ENCODE measurements at regions not wholly inside any gene's neighbourhood (a gene's known extent, or its start where the extent isn't known, plus 50 kb on each side); places are given as distances from the start of the nearest gene placed in this dataset.

DNA sequence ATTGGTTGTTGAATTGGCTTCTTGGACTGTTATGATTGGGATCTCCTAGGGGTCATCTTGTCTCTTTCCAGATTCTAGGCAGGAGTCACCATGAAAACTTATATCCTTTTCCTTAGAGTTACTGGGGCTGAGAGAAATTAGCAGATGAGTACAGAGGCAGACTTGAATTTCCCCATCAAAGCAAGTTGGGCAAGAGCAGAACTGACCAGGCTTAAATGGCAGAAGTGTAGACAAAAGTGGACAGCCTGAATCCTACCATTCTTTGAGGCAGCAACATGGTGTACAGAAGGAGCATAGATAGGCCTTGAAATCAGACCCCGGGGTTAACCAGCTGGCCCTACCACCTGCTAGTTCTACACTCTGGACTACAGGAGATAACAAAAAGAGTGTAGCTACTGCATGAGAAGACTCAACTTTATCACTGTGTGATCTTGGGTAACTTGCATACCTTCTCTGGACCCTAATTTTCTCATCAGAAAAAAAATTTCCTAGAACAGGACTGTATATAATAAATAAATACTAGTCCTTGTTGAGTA is 427.4 kb upstream of the CADM1 start:
- no peak for DNase-seq

DNA sequence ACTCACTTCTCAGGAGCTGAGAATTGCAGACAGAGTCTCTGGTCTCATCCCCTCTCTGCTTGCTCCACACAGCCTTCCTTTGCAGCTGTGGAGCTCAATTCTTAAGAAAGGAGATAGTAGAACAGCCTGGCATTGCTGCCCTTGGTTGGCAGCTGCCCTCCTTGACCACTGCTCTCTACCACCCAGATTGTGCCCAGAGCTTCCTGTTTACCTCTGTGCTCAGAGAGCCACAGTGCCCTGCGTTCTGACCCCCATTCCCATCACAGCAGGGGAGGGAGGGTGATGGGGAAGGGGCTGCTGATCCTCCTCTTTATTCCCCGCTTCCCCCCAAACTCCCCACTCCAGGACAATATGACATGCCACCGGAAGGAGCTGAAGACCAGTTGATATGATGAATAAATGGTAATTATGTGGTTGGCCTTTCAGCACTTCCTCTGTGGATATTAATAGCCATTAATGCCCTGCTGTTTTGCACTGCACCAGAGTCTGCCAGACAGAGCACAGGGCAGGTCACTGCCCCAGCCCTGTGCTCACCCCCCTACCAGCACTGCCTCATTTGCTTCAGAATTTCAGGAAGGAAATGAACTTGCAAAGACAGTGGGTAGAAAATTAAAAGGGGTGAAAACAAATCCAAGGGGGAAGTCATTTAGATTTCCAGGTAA is 426.8 kb upstream of the CADM1 start:
- DNase-seq, result no peak

DNA sequence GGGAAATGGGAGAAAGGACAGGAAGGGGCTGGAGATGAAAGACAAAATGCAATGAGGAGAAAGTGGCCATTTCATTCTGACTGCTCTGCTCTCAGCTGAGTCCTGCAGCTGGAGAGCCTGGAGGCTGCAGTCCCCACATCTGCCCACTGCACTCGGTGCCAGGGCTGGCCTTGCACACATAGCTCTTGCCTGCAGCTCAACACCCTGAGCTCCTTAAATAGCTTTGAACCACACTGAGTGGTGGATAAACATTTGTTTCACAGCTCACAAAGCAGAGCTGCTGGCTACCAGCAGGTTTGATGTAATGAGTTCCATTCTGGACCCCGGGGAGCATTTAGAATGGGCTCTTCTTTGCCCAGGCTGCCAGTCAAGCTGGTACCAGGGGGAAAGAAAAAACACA is 426.1 kb upstream of the CADM1 start:
- DNase-seq, result no peak

DNA sequence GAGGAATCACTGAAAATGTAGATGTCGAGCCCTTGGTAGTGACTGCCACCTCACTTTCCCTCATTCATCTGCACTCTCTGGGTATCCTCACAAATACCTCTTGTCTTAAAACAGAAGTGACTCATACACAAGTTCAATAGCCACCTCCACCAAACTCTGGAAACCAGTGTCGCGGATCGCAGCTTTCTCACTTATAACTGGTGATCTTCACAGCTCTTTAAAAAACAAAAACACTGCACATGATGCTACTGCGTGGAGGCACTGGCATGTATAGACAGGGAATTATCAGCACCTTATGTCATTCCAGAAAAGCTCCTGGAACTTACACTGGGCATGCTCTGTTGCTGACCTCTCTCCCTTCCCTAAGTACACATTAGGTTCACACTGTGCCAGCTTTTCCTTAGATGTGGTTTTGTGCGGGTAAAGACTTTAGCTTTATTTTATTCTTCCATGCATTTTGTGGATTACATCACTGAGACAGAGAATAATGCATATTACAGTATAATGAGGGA is 425.5 kb upstream of the CADM1 start:
- DNase-seq, result no peak

DNA sequence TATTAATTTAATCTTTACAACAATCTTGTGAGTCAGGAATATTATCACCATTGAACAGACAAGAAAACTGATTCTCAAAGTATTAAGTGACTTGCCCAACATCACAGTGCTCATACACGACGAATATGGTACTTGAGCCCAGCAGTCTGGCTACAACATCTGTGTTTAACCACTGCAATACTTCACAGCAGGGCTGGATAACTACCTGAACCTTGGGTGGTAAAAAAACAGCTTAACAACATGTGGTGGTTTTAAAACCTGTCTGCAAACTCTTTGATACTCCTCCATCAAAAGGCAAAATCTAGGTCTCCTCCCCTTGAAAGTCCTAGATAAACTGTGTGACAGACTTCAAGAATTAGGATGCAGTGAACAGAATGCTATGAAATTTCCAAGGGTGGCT is 424.6 kb upstream of the CADM1 start:
- DNase-seq, result no peak

DNA sequence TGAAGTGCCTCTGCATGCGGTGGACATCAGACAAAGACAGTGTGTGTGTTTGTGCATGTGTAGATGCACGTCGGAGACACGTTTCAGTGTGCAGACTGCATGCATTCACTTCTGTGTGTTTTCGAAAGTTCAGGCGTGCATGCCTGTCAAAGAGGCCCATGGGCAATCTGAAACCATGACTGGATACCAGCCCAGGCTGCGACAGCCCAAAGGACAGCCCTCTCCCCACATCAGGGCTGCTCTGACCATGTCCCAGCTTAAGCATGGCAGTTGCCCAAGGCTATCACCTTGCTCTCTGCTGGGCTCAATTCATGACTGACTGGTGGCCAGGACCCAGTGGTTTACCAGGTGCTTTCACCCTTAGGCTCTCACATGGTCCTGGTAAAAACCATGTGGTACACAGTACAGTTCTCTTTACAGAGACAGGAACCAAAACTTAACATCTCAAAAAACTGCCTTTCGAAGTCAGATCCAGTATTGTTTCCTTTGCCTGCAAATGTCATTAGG is 423.7 kb upstream of the CADM1 start:
- no peak for DNase-seq

DNA sequence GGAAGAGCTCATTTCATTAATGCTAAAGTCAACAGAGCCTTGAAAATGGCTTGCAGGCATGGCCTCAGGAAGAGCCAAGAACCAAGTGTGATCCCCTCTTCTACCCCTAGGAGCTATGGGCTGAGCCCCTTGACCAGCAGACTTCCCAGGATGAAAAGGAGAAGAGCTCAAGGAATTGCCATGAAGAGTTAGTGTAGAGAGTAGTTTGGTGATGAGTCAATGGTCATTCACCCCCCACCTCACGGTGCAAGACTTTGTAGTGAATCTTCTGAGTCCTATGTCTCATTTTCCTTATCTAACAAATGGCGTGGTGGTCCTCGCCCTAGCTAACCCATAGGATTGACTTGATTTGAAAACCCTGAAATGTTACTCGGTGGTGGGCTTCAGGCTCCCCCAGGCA is 422.4 kb upstream of the CADM1 start:
- DNase-seq, result no peak

DNA sequence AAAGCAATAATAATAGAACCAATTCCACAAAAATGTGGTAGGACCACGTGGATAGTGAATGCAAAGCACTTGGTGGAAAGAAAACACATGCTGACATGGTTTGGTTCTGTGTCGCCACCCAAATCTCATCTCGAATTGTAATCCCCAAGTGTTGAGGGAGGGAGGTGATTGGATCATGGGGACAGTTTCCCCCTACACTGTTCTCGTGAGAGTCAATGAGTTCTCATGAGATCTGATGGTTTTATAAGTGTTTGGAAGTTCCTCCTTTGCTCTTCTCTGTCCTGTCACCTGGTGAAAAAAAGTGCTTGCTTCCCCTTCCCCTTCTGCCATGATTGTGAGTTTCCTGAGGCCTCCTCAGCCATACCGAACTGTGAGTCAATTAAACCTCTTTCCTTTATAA is 421.9 kb upstream of the CADM1 start:
- DNase-seq, result no peak

DNA sequence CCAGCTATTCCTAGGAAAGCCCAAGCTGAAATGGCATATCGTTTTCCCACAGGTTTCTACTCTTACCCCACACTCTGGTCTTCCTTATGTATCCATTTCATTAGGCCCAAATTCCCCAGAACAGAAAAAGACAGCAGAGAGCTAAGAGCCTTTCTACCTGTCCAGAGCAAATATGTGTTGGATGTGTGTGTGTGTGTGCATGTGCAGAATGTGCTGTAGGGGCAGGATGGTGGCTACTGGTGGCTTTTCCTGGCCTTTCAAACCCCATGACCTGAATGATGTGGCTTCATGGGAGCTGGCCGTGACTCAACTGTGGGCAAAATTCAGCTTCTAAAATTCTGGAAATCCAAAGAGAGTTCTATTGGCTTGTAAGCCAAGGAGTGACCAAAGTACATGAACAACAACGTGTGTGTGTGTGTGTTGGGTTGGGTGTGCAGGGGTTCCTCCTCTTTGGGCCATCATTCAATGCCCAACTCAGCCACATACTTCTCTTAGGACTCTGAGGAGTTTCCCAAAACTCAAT is 421.4 kb upstream of the CADM1 start:
- DNase-seq, result no peak

DNA sequence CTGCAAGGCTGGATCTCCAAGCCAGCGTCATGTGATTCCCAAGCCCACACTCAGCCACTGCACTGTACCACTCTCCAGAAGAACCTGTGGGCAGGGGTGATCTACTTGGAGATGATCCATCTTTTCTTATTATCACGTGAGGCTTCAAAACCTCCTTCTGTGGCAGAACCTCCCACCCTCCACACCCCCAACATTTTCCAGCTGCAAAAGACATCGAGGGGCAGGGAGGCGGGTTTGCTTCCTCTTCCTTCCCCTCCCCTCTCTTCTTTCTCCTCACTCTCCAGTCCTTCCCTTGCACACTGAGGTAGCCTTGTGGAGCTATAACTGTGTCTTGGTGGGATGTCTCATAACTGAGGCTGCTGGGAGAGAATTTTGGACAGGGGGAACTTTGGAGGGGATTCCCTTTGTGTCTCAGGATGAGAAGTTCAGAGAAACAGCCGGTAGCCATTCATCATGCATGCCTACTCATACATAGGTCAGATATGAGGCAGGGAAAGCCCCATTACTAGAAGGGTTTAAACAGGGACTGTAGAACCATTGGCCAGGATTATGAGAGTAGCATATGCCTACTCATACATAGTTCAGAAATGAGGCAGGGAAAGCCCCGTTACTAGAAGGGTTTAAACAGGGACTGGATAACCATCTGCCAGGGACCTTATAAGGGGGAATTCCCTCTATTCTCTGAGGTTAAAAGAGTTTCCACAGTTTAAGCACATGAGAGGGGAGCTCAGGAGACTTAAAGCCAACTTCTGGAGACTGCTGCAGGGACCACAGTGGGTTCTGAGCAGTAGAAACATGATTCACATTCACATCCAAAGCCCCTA is 420.7 kb upstream of the CADM1 start:
- DNase-seq, result no peak

DNA sequence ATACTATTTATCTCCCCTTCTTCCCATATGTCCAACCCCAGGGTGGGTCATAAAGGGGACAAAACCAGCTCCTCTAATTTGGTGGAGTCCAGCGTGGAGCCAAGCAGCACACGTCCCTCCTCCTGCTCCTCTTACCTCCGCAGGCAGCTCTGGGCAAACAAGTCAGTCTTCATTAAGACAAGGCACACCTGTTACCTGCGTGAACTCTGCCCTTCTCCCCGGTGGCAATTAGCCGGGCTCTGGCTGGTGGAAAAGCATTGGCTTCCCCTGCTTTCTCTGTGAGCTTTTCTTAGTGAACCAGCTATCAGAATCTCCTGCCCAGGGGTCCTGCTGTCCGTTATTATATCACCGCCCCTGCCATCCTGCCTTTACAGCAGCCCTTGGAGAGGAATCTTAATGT is 418.7 kb upstream of the CADM1 start:
- no peak for DNase-seq

DNA sequence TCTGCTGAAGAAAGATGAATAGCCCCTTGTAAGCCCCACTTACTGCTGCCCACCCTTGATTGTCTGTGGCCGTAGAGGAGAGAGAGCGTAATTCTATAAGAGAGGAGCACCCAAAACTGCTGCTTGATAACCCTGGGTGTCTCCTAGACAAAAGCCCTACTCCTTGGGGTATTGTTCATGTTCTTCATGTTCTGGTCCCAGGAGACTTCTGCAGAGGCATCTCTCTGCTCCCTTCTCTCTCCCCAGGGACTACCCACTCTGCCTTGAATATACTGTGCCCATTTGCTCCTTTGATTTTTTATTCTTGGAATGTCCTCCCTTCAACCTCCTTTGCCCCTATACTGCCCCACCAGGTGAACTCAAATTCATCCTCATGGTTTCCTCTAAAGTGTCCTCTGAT is 417.8 kb upstream of the CADM1 start:
- DNase-seq, result no peak

DNA sequence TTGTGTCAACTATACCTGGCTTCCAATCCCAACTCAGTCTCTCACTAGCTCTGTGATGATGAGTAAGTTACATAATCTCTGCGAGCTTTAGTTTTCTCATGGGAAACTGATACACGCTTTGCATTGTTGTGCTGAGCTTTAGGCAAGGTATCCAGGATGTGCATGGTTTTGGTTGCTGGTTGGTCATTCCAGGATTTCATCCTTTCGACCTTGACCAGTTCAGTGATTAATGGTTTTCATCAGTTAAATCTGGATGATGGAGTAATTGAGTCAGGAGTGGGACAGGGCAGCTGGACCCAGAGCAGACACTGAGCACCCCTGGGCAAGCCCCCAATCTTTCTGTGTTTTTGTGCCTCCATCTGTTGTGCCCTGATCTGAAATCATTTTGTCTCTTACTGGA is 417.3 kb upstream of the CADM1 start:
- no peak for DNase-seq

DNA sequence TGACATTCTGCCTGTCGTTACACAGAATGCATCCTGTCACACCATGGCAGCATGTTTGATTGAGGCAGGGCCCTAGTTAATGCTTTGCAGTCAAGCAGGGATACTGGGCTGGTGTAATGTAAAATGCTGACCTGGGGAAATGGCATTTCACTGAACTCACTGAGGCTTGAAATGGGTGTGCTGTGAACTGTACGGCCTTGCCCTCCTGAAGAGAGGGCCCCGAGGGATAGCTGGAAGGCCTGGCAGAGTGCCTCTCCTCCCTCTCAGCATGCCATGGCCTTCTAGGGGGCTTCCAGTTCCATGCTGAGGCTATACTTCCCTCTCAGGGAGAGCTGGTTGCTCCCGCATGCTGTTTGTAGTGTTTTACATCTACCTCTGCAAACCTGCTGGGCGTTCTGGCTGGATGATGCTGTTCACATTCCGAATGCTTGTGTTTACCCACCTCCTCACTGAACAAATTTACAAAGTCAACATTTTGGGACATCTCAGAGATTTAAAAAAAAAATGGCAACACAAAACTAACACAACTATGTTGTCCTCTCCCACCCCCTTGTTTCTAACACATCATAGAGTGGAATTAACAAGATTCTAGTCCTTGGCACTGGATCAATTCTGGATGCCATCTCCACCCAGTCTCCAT is 416.7 kb upstream of the CADM1 start:
- DNase-seq, result no peak

DNA sequence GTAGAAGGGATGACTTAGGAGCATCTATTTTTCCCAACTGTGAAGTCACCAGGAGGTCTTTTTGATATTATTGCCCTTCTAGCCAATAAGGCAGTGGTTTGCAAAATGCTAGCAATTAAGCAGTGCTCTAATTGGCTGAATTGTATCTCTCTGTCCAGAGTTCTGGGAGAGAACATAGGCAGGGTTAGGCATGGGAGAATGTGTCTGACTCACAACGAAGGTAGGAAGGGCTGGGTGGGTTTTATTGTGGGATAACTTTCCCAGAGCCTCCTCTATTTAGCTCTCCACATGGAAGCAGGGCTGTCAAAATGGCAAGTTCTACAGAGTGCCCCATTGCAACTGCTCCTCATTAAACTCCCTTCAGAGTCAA is 415.9 kb upstream of the CADM1 start:
- DNase-seq, result no peak

DNA sequence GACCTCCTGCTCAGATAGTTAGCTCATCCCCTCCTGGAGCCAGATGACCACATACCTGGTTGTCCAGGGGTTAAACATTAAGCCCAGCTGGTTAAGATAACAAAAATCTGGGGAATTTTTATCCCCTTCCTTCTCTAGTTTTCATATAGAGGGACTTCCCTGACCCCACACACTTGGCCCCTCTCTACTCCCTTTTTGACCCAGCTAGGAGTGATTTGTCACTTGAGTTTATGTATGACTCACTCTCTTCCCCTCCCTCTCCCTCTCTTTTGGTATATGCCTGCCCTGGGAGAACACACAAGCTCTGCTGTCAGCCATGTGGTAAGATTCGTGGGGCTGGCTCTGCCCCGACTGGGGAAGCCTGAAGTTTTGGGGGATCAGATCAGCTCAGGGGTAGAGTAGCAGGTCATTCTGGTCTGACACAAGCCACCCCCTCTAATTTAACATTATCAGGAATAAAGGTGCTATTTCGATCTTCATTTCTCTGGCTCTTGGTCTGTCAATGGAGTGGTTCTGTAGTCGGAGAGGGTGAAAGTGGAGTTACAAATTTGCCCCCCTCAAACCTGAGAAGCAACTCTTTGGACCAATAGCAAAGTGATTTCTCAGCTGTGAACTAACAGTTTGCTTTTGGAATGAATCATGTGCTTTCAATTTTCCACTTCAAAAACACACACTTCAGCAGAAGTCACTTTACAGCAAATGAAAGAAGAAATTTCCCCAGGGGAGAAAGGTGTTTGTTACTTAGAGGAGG is 415.3 kb upstream of the CADM1 start:
- no peak for DNase-seq

DNA sequence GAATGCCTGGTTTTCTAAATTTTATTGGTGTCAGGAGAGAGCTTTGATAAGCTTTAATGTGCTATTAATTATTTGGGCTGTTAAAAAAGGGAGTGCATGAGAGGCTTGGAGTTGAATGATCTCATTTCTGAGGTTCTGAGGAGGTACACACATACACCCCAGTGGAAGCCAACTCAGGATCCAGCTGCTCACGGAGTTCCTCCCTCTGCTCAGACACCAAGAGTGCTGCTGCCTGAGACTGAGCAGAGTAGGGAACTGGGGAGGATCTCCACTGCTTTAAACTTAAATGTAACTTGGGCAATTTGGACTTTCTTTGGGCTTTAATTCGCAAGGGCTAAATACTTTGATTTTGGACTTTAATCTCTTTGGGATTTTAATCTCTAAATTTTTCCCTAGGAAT is 414.4 kb upstream of the CADM1 start:
- DNase-seq, result no peak

DNA sequence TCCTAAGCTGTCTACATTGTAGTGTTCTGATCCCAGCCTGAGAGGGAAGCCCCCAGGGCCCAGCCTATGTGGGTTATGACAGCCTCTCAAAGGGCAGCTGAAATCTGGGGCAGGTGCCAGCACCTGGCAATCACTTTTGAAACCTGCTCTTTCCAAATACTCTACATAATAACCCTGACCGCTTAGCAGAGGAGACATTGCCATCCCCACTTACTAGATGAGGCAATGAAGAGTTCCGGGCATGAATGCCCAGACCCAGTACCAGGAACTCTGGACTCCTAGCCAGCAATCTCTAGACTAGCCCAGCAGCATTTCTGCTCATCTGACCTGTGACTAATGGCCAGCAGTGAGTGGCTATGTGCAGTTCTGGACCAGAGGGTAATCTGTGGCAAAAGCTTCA is 412.4 kb upstream of the CADM1 start:
- DNase-seq, result no peak

DNA sequence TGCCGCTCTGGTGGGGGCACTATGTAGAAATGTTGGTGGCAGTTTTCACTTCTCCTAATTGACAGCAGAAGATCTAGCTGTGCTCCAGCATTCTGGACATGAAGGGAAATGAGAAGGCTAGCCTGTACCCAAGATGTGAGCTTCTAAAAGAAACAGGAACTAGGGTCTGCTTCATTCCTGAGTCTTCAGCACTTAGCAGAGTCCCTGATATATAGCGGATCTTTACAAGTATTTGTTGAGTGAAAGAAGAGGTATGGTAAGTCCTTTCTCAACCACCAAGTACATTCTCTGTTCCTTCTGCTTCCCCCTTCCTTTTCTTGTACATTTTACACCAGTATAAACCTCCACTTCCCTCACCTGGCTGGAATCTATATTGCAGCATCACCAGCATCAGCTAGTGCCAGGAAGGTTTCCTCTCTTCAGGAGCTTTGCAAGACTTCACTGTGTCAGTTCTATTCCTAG is 408.3 kb upstream of the CADM1 start:
- DNase-seq, result no peak

DNA sequence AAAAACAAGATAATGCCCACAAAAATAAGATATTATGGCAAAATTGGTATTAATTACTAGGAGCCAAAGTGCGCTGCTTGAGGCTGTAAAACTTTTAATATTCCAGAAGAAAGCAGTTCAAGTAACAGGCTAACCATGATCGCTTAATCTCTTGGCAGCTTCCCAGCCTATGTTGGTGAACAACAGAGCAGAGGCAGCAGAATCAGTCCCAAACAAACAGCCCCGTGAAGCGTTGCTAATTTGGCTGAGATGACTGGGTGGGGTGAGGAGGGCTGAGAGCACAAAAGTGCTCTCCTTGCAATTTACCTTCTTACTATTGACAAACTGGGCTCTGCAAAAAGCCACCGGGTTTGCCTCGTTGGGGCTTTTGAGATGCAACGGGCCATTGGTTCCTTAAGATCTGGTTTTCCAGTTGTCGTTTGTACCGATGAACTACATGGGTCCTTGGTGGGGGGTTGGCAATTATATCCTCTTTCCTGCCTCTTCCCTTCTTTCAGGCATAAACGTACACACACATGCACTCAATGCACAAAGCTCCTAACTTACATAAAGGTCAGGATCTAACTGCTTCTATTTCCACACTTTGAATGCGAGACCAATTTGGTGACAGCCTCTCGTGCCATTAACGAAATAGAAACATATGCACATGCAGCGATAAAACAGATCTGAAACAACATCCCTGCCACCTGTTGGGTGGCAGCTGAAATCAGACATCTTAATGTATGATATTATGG is 407.6 kb upstream of the CADM1 start:
- DNase-seq, result no peak

DNA sequence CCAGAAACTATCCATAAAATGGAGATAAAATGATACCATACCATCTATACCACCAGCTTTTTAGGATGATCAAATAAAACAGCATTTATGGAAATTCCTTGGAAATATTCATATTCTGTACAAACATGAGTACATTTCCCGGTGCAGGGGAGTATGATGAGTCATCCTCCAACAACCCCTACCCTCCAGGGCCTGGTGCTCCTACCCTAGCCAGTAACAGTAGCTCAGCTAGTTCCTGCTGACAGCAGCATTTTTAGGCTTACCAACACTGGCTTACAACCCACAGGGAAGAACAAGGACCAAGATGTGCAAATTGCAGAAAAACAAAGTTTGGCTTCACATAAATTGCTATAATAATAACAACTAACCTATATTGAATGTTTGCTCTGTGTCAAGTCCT is 406.2 kb upstream of the CADM1 start:
- DNase-seq, result no peak

DNA sequence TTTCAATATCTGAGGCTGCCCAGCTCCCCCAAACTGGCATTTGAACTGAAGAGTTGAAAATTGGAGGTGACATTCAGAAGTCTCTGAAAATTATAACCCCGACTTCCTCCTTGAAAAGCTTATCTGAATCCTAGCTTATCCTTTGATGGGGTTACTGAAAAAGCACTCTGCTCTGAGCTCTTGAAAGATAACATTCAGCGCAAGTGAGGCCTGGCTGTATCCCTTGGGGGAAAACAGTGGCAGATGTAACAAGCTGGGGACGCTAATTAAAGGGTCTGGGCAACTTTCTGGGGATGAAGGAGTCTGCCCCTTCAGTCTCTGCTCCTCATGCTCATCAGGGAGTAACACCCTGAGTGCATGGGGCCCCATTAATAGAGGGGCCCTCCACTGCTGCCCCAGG is 402.0 kb upstream of the CADM1 start:
- DNase-seq, result no peak
